RWPE1 (cell line): ENCODE measurements at regions not wholly inside any gene's neighbourhood (a gene's known extent, or its start where the extent isn't known, plus 50 kb on each side); places are given as distances from the start of the nearest gene placed in this dataset.

Experiments used
- CTCF ChIA-PET: fragments of 350-600 bp; sonication (Branson Sonifier 250); formaldehyde crosslinking; extraction: SDS; loops from one replicate; lab custom pipeline; 2021; lab: Yijun Ruan, JAX
- POLR2A ChIA-PET: fragments of 400-600 bp; formaldehyde crosslinking; extraction: SDS; loops from one replicate; lab custom pipeline; 2020; ENCODE audit warnings: antibody characterized with exemption; ENCODE audit not compliant: low non-redundant PET; lab: Yijun Ruan, JAX
- DNase-seq: peaks from one replicate; pipeline ENCODE4 v3.0.0; 2012; ENCODE audit warnings: low spot score
- H3K27ac ChIP-seq: fragments of 450-650 bp; 2 replicates; pipeline ENCODE4 v1.5.1; 2017
- TF ChIP-seq, protein P1 (sequence below): fragments of 450-650 bp; conservative IDR thresholded peaks from 2 replicates; pipeline ENCODE4 v1.5.1; 2017; ENCODE audit warnings: low read depth, mild to moderate bottlenecking

DNA sequence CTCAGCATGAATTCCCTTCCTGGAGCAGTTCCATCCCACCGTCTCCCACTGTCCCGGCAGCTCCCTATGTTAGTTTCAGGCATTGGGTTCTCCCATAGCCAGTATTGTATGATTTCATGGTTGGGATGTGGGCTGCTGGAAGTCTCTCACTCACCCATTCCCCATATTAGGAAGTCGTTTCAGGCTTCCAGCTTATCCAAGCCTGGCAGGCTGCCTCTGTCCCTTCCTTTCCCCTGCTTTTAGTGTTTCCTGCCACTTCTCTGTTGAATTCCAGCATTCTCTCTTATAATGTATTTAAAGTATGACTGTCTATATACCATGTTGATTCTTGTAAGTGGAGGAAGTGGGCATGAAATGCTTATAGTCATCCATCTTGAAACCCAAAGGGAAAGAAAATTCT, 309.7 kb upstream of the RBMS3 start:
- ChIA-PET POLR2A (no interaction called here), CTCF (no interaction called here)
- DNase-seq, result no peak
- TF ChIP-seq, protein P1, sequence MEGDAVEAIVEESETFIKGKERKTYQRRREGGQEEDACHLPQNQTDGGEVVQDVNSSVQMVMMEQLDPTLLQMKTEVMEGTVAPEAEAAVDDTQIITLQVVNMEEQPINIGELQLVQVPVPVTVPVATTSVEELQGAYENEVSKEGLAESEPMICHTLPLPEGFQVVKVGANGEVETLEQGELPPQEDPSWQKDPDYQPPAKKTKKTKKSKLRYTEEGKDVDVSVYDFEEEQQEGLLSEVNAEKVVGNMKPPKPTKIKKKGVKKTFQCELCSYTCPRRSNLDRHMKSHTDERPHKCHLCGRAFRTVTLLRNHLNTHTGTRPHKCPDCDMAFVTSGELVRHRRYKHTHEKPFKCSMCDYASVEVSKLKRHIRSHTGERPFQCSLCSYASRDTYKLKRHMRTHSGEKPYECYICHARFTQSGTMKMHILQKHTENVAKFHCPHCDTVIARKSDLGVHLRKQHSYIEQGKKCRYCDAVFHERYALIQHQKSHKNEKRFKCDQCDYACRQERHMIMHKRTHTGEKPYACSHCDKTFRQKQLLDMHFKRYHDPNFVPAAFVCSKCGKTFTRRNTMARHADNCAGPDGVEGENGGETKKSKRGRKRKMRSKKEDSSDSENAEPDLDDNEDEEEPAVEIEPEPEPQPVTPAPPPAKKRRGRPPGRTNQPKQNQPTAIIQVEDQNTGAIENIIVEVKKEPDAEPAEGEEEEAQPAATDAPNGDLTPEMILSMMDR, result no peak
- no peak overlapping the region for H3K27ac ChIP-seq

DNA sequence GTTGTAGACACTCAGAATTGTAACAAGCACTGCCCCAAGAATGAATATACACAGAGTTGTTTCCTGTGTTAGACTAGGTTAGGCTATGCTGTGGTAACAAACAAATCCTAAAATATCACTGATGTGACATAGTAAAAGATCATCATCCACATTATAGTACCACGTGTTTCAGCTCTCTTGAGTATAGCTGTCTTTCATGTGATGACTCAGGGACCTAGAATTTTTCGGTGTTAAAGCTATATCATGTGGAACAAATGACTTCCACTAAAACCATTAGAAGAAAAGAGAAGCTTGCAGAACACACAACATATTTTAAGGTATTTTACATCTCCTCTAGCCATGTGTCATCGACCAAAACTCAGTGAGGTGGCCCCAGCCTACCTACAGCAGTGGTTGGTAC, 307.9 kb upstream of the RBMS3 start:
- TF ChIP-seq, protein P1, result no peak
- ChIA-PET CTCF (no interaction called here), POLR2A (no interaction called here)
- H3K27ac ChIP-seq, result no peak overlapping the region
- no peak for DNase-seq

DNA sequence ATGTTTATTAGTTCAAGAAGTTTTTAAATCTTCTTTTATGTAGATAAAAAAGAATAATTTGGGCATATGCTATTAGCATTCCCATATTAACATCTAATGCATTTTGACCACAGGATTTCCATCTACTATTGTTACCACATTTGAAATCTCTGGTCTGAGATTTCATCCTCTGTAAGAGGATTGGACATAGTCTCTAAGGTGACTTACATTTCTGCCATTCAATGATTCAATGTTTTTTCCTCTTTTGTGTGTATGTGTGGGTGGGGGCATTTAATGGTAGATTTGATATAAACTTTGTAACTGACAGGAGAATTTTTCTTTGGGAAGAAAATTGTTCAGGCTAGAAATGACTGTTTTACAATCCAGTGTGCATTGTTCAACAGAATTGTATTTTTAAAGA, 307.3 kb upstream of the RBMS3 start:
- no peak for DNase-seq
- H3K27ac ChIP-seq, result no peak overlapping the region
- CTCF ChIA-PET, result no interaction called here
- TF ChIP-seq, protein P1, result no peak
- POLR2A ChIA-PET, result no interaction called here

DNA sequence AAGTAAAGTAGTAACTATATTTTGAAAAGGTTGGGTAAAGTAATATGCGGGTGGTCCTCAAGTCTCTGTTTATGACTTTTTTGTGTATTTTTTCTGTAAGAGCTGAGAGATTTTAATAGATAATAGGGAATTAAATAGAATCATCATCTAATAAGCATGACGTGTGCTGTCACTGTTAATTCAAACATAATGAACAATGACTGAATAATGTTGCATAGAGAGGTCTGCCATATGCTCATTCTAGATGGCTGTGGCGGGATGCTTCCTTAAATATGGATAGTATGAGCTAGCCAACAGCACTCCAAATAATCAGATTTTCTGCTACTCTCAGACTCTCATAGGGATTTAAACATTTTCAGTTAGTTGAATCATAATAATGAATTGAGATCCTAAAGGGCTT, 302.8 kb upstream of the RBMS3 start:
- no peak for DNase-seq
- no peak overlapping the region for H3K27ac ChIP-seq
- TF ChIP-seq, protein P1, result no peak
- ChIA-PET CTCF (no interaction called here), POLR2A (no interaction called here)

DNA sequence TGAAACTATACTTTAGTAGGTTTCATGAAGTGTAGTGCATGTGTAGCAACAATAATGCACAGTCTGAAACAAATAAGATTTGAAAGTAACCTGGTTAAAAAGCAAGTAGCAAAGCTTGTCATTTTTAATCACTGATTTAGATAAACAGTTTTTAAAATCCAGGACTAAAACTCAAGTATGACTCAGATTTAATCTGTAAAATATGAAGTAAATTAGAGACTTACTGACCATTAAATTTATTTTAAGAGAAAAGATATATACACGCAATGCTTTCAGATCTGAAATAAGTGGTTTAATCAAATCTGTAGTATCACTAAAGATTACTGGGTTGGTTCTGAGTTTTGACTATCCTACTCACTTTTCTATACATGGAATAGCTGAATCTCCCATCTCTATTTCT, 300.7 kb upstream of the RBMS3 start:
- ChIA-PET POLR2A (no interaction called here), CTCF (no interaction called here)
- no peak for DNase-seq
- TF ChIP-seq, protein P1, result no peak
- no peak overlapping the region for H3K27ac ChIP-seq

DNA sequence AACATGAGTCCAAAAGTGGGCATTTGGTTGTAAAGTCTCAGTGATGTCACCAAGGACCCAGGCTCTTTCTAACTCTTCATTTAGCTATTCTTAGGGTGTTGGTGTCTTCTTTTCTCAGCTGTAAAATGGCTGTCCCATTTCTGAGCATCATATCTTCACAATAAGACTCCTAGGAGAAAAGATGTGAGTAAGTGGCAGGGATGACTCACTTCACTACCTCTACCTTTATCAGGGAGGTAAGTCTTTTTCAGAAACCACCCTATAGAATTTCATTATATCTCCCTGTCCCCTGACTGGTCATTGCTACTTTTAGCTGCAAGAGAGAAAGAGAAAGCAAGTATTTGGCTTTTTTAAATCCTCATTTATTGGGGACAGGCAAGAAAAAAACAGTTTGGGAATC, 300.2 kb upstream of the RBMS3 start:
- H3K27ac ChIP-seq, result no peak overlapping the region
- ChIA-PET POLR2A (no interaction called here), CTCF (no interaction called here)
- DNase-seq, result no peak
- TF ChIP-seq, protein P1, result no peak

DNA sequence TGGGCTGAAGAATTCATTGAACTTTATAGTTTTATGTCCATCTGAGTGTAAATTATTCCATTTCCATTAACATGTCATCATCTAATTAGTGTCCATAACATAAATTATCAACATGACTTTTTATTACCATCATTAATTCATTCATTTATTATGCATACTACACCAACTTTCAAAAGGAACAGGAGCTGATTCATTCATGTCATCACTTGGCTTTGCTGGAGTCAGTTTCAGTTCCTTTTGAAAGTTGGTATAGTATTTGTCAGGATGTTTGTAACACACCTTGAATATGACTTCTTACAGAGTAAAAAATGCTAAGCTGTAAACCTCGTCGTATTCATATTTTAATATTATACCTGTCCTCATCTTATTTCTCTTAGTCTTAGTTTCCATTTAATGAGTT, 298.0 kb upstream of the RBMS3 start:
- no peak for DNase-seq
- POLR2A ChIA-PET, result no interaction called here
- TF ChIP-seq, protein P1, result no peak
- CTCF ChIA-PET, result no interaction called here
- no peak overlapping the region for H3K27ac ChIP-seq
